Stomach (tissue), 8 donors: ENCODE measurements at regions not wholly inside any gene's neighbourhood (a gene's known extent, or its start where the extent isn't known, plus 50 kb on each side); places are given as distances from the start of the nearest gene placed in this dataset.

Experiments
- DNase-seq, 2 donors: peaks; one replicate each; pipeline versions ENCODE4 v3.0.0 to v3.0.0-alpha.2; 2013 to 2019
- H3K27ac ChIP-seq, 5 donors: fragments of 200-600 bp in 4 of 5; sonication (generic) in 4 of 5; one replicate each; pipeline ENCODE4 v1.5.1; 2013 to 2019; ENCODE audit warnings: mild to moderate bottlenecking in 1 of 5, moderate library complexity in 1 of 5
- H3K27me3 ChIP-seq, 3 donors: fragments of 200-600 bp; sonication (generic); one replicate each; pipeline ENCODE4 v1.5.1; 2017 to 2019; ENCODE audit warnings: mixed run types in 1 of 3
- H3K36me3 ChIP-seq, 4 donors: fragments of 200-600 bp; sonication (generic); 1 replicate in 3 of 4; 2 replicates in 1 of 4; pipeline ENCODE4 v1.5.1; 2016 to 2019
- H3K4me1 ChIP-seq, 4 donors: fragments of 200-600 bp; sonication (generic); one replicate each; pipeline ENCODE4 v1.5.1; 2016 to 2019
- H3K4me3 ChIP-seq, 4 donors: fragments of 200-600 bp; sonication (generic) in 3 of 4; one replicate each; pipeline ENCODE4 v1.5.1; 2016 to 2019; ENCODE audit warnings: mild to moderate bottlenecking in 1 of 4
- H3K9me3 ChIP-seq, 4 donors: fragments of 200-600 bp; sonication (generic); one replicate each; pipeline ENCODE4 v1.5.1; 2016 to 2019
- EP300 ChIP-seq: sonication (generic); formaldehyde crosslinking; IDR thresholded peaks from one replicate; pipeline ENCODE4 v1.6.1; 2017; ENCODE audit warnings: antibody characterized with exemption
- POLR2A ChIP-seq, 4 donors: fragments of 450-650 bp; IDR thresholded peaks; one replicate each; pipeline ENCODE4 v1.6.1; 2016; ENCODE audit warnings: antibody characterized with exemption in 4 of 4, control low read depth in 2 of 4, mild to moderate bottlenecking in 1 of 4, moderate library complexity in 1 of 4
- POLR2AphosphoS5 ChIP-seq, 3 donors: sonication (generic); formaldehyde crosslinking; IDR thresholded peaks; one replicate each; pipeline ENCODE4 v1.6.1; 2016; ENCODE audit warnings: antibody characterized with exemption in 3 of 3
- WGBS, 5 donors: extraction: QIAGEN DNeasy Blood & Tissue Kit in 3 of 5; methylation state at CpG; one replicate each; pipeline versions ENCODE4 v1.1.5 to v1.1.7; 2013 to 2018; 5-methylcytosine and 5-hydroxymethylcytosine counted together
- intact Hi-C: fragments of 100-400 bp; cut with DNase I; formaldehyde crosslinking; loops from one replicate; pipeline ENCODE4 v1.15.1; 2023; ENCODE audit warnings: low total_unique reads
- TF ChIP-seq, protein P1 (sequence below), 7 experiments: fragments of 450-650 bp in 4 of 7; fragments of 200-600 bp in 3 of 7; sonication (generic) in 3 of 7; IDR thresholded peaks; one replicate each; pipeline ENCODE4 v1.5.1; 2016 to 2019; ENCODE audit warnings: antibody characterized with exemption in 7 of 7, control low read depth in 2 of 7, mild to moderate bottlenecking in 1 of 7
- donor health status: healthy with polysubstance abuse.
- donor health status: Bipolar disorder and iron deficiency.
- donor health status: healthy.

DNA sequence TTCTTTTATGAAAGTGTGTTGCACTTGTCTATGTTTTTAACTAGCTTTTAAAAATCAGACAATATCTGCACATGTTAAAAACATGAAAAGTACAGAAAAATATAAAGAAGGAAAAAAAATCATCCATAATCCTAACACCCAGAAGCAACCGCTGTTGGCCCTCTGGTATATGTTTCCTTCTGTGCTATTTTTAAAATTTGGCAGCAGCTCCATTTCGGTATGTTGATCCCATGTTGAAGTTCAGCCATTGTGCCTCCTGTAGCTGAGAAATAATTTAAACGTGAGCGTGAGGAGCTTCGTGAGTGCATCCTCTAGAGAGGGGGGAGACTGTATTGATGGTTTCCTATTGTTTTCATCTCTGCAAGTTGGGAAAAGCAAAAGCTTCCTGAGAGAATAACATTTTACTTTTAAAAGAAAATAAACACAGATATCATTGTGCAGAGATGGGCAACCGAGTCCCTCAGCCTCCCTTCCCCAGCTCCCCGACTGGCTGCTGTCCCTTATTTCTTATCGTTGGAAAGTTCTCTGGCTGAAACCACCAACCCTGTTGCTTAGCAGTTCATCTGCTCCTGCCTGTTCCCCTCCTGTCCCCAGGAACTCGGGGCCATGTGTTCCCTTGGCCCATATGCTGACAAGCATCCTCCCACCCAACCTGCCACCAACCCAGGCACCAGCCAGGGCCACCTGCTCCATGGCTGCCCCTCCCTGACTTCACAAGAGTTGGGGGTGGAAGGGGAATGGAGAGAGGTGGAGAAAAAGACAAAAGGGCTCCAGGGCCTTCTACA, 499.1 kb upstream of the PODXL start:
- Histone ChIP-seq H3K4me3 (no peak overlapping the region), H3K9me3 (no peaks in the 10 kb centered on the region), H3K27me3 (no peaks in the 10 kb centered on the region), H3K27ac (no peak overlapping the region), H3K36me3 (no peaks in the 10 kb centered on the region), H3K4me1 (peaks cover 0 to 11% (median 5%) of the 10 kb centered on the region in 4 donors)
- 55 to 68% (median 65%) methylated on average over 9 of the region's 9 CpGs for WGBS, 5 donors
- intact Hi-C loops, result no loop called here
- DNase-seq, result no peak
- TF ChIP-seq POLR2A (IDR thresholded peaks at IDR 0.05) (no peak), POLR2AphosphoS5 (IDR thresholded peaks at IDR 0.05) (no peak), EP300 (no peak)
- TF ChIP-seq, protein P1, sequence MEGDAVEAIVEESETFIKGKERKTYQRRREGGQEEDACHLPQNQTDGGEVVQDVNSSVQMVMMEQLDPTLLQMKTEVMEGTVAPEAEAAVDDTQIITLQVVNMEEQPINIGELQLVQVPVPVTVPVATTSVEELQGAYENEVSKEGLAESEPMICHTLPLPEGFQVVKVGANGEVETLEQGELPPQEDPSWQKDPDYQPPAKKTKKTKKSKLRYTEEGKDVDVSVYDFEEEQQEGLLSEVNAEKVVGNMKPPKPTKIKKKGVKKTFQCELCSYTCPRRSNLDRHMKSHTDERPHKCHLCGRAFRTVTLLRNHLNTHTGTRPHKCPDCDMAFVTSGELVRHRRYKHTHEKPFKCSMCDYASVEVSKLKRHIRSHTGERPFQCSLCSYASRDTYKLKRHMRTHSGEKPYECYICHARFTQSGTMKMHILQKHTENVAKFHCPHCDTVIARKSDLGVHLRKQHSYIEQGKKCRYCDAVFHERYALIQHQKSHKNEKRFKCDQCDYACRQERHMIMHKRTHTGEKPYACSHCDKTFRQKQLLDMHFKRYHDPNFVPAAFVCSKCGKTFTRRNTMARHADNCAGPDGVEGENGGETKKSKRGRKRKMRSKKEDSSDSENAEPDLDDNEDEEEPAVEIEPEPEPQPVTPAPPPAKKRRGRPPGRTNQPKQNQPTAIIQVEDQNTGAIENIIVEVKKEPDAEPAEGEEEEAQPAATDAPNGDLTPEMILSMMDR (IDR thresholded peaks at IDR 0.05), result no peak

DNA sequence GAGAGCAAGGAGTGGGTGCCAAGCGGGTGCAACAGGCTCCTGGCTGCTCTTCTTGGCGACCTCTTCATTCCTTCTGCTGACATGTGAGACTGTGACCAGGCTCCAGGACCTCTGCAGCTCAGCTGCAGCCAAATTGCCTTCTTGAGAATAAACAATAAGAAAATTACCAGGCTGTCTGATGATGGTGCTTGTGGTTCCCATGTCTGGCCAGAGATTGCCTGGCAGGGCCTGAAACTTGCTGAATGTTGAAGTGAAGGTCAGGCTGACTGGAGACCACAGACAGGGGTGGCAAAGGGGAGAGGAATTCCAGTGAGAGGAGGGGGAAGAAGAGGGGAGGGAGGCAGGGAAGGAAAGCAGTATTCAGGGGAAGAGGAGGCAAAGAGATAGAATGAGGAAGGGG, 497.4 kb upstream of the PODXL start:
- Histone ChIP-seq H3K9me3 (no peaks in the 10 kb centered on the region), H3K4me3 (no peak overlapping the region), H3K36me3 (no peaks in the 10 kb centered on the region), H3K4me1 (peaks cover 0 to 11% (median 5%) of the 10 kb centered on the region in 4 donors), H3K27me3 (no peaks in the 10 kb centered on the region), H3K27ac (no peak overlapping the region)
- TF ChIP-seq, protein P1 (IDR thresholded peaks at IDR 0.05), result no peak
- TF ChIP-seq POLR2A (IDR thresholded peaks at IDR 0.05) (no peak), EP300 (no peak), POLR2AphosphoS5 (IDR thresholded peaks at IDR 0.05) (no peak)
- 33 to 64% (median 62%) methylated on average over 2 of the region's 2 CpGs for WGBS, 5 donors
- no peak for DNase-seq
- intact Hi-C loops, result no loop called here

DNA sequence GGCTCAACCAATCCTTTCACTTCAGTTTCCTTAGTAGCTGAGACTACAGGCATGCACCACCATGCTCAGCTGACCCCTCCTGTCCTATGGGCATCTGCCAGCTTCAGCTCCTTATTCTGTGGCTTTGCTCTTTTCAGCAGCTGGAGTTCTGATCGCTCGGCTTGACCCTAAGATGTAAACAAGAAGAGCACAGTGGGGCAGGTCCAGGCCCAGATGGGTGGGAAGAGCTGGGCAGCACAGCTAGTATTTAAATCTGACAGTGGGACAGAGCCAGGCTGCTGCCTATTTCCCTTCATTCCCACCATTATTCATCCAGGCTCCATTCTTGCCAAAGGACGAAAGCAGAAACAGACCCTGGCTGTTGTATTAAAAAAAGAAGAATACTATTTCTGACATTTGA, 494.9 kb upstream of the PODXL start:
- H3K4me1 ChIP-seq, result peaks cover 0 to 11% (median 5%) of the 10 kb centered on the region in 4 donors
- no peaks in the 10 kb centered on the region for H3K36me3 ChIP-seq
- H3K4me3 ChIP-seq, result no peak overlapping the region
- H3K27ac ChIP-seq, result no peak overlapping the region
- no peaks in the 10 kb centered on the region for H3K9me3 ChIP-seq
- no peaks in the 10 kb centered on the region for H3K27me3 ChIP-seq
- no peak for TF ChIP-seq POLR2A (IDR thresholded peaks at IDR 0.05)
- TF ChIP-seq POLR2AphosphoS5 (IDR thresholded peaks at IDR 0.05), result no peak
- TF ChIP-seq EP300, result no peak
- TF ChIP-seq, protein P1 (IDR thresholded peaks at IDR 0.05), result no peak
- WGBS, 5 donors, result 31 to 62% (median 57%) methylated on average over 3 of the region's 3 CpGs
- peak in 1 of 2 donors; percentile 15 for DNase-seq
- intact Hi-C loops, result no loop called here

DNA sequence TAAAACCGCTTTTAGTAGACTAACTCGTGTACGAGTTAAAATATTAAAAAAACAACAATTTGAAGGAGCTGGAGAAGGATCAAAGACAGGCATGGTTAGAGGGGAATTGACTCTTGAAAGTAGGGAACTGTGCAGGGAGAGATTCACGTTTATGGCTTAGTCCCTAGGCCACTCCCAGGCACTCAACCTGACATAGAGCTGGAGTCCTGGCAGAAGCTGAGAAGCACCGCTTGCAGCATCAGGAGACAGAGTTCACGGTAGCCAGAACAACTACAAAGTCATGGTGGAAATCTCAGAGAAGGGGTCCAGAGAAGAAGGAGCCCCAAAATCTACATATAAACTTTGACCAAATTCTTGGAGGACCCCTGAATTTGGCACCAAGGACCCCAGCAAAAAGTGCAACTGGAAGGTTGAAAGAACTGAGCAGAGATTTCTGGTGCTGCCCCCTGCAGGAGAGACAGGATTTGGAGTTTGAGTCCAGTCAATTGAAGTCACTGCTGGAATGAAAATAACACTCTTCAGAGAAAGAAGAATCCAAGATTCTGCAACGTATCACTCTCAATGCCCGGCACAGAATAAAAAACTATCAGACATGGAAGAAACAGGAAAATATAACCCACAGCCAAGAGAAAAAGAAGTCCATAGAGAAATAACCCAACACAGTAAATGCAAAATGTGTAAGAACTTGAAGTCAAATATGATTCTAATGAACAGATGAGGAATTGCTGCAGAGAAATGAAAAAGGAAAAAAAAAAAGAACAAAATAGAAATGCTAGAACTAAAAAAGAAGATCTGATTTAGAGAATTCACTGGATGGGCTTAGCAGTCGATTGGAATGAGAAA, 493.3 kb upstream of the PODXL start:
- Histone ChIP-seq H3K4me1 (peaks cover 0 to 11% (median 5%) of the 10 kb centered on the region in 4 donors), H3K27ac (no peak overlapping the region), H3K27me3 (no peaks in the 10 kb centered on the region), H3K9me3 (no peaks in the 10 kb centered on the region), H3K4me3 (no peak overlapping the region), H3K36me3 (no peaks in the 10 kb centered on the region)
- peak; percentile 38 to 50 for DNase-seq
- TF ChIP-seq, protein P1 (IDR thresholded peaks at IDR 0.05), result peak in 3 of 7 experiments; percentile 36 to 42 (median 39)
- TF ChIP-seq POLR2A (IDR thresholded peaks at IDR 0.05), result no peak
- intact Hi-C loops, result no loop called here
- 57 to 67% (median 57%) methylated on average over 8 to 9 of the region's 9 CpGs for WGBS, 5 donors
